ENCODE measurements at regions not wholly inside any gene's neighbourhood (a gene's known extent, or its start where the extent isn't known, plus 50 kb on each side); places are given as distances from the start of the nearest gene placed in this dataset.

- TF ChIP-seq CTCF (IDR thresholded peaks at IDR 0.05) (no peak), POLR2AphosphoS5 (IDR thresholded peaks at IDR 0.05) (no peak), EP300 (IDR thresholded peaks at IDR 0.05) (no peak), POLR2A (IDR thresholded peaks at IDR 0.05) (no peak)
Measured at GRCh38 chr17:22443061-22443460, 750.7 kb downstream of the KCNJ18 start.
